ENCODE measurements at regions not wholly inside any gene's neighbourhood (a gene's known extent, or its start where the extent isn't known, plus 50 kb on each side); places are given as distances from the start of the nearest gene placed in this dataset.

DNA sequence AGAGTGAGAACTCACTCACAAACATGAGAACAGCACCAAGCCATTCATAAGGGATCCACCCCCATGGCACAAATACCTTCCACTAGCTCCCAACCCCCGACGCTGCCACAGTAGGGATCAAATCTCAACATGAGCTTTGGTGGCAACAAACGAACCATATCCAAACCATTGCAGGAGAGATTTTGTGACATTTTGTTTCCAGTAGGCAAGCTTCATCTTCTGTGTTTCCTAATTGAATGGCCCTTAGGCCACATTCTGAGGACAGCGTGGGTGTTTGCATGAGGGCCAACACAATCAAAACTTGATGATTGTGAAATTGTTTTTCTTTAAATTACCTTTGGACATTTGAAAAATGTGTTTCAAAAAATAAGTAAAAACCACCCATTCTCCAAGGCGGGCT is 102.6 kb upstream of the LNX1 start:
- Histone ChIP-seq H3K27me3 (ENCODE audit: insufficient read depth) (no peaks in the 10 kb centered on the region), H3K79me2 (replicated peaks; ENCODE audit: insufficient read depth) (no peaks in the 10 kb centered on the region), H3K4me3 (no peak overlapping the region), H3K27ac (ENCODE audit: low read depth) (no peak overlapping the region), H3K36me3 (ENCODE audit: insufficient read depth) (no peaks in the 10 kb centered on the region), H2AFZ (no peak overlapping the region; the same call in 1 of the 2 replicates), H3K9me2 (ENCODE audit: insufficient read depth) (peaks cover 17% of the 10 kb centered on the region), H3K4me2 (no peak overlapping the region), H4K20me1 (replicated peaks; ENCODE audit: insufficient read depth) (no peaks in the 10 kb centered on the region), H3F3A (replicated peaks; ENCODE audit: low read depth) (no peaks in the 10 kb centered on the region), H3K4me1 (ENCODE audit: insufficient read depth) (no peaks in the 10 kb centered on the region)
- Mint-ChIP-seq H3K4me1 (peaks cover 4% of the 10 kb centered on the region), H3K27me3 (ENCODE audit: insufficient read depth, low read depth, poor library complexity) (peaks cover 6% of the 10 kb centered on the region), H3K4me3 (no peak overlapping the region), H3K36me3 (ENCODE audit: low read depth) (no peaks in the 10 kb centered on the region), H3K9me3 (no peaks in the 10 kb centered on the region), H3K27ac (no peak overlapping the region)
- DNase-seq (ENCODE audit: low spot score) (no peak), ATAC-seq (no peak)
- TF ChIP-seq, protein P1, sequence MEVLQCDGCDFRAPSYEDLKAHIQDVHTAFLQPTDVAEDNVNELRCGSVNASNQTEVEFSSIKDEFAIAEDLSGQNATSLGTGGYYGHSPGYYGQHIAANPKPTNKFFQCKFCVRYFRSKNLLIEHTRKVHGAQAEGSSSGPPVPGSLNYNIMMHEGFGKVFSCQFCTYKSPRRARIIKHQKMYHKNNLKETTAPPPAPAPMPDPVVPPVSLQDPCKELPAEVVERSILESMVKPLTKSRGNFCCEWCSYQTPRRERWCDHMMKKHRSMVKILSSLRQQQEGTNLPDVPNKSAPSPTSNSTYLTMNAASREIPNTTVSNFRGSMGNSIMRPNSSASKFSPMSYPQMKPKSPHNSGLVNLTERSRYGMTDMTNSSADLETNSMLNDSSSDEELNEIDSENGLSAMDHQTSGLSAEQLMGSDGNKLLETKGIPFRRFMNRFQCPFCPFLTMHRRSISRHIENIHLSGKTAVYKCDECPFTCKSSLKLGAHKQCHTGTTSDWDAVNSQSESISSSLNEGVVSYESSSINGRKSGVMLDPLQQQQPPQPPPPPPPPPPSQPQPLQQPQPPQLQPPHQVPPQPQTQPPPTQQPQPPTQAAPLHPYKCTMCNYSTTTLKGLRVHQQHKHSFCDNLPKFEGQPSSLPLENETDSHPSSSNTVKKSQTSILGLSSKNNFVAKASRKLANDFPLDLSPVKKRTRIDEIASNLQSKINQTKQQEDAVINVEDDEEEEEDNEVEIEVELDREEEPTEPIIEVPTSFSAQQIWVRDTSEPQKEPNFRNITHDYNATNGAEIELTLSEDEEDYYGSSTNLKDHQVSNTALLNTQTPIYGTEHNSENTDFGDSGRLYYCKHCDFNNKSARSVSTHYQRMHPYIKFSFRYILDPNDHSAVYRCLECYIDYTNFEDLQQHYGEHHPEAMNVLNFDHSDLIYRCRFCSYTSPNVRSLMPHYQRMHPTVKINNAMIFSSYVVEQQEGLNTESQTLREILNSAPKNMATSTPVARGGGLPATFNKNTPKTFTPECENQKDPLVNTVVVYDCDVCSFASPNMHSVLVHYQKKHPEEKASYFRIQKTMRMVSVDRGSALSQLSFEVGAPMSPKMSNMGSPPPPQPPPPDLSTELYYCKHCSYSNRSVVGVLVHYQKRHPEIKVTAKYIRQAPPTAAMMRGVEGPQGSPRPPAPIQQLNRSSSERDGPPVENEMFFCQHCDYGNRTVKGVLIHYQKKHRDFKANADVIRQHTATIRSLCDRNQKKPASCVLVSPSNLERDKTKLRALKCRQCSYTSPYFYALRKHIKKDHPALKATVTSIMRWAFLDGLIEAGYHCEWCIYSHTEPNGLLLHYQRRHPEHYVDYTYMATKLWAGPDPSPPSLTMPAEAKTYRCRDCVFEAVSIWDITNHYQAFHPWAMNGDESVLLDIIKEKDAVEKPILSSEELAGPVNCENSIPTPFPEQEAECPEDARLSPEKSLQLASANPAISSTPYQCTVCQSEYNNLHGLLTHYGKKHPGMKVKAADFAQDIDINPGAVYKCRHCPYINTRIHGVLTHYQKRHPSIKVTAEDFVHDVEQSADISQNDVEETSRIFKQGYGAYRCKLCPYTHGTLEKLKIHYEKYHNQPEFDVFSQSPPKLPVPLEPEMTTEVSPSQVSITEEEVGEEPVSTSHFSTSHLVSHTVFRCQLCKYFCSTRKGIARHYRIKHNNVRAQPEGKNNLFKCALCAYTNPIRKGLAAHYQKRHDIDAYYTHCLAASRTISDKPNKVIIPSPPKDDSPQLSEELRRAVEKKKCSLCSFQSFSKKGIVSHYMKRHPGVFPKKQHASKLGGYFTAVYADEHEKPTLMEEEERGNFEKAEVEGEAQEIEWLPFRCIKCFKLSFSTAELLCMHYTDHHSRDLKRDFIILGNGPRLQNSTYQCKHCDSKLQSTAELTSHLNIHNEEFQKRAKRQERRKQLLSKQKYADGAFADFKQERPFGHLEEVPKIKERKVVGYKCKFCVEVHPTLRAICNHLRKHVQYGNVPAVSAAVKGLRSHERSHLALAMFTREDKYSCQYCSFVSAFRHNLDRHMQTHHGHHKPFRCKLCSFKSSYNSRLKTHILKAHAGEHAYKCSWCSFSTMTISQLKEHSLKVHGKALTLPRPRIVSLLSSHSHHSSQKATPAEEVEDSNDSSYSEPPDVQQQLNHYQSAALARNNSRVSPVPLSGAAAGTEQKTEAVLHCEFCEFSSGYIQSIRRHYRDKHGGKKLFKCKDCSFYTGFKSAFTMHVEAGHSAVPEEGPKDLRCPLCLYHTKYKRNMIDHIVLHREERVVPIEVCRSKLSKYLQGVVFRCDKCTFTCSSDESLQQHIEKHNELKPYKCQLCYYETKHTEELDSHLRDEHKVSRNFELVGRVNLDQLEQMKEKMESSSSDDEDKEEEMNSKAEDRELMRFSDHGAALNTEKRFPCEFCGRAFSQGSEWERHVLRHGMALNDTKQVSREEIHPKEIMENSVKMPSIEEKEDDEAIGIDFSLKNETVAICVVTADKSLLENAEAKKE (CRISPR knock-in tag; IDR thresholded peaks at IDR 0.05): no peak
- no peak for TF ChIP-seq EZH2phosphoT487 (IDR thresholded peaks at IDR 0.05; ENCODE audit: unreplicated experiment)
- TF ChIP-seq EZH2 (IDR thresholded peaks at IDR 0.05; ENCODE audit: low read depth, unreplicated experiment): no peak

DNA sequence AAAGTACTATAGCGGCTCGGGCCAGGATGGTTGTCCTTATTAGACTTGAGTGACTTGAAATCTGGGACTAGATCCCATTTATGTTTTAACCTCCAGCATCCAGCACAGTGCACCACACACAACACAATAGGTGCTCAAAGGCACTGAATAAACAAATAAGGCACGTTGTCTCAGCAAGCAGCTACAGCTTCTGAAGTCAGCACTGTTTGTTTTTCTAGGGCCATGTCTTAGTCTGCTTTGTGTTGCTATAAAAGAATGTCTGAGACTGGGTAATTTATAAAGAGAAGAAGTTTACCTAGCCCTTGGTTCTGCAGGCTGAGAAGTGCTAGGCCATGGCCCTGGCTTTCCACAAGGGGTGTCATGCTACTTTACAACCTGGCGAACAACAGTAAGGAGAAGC is 102.1 kb upstream of the LNX1 start:
- Histone ChIP-seq H3K36me3 (ENCODE audit: insufficient read depth) (no peaks in the 10 kb centered on the region), H3K27ac (ENCODE audit: low read depth) (no peak overlapping the region), H3F3A (replicated peaks; ENCODE audit: low read depth) (no peaks in the 10 kb centered on the region), H3K4me2 (no peak overlapping the region), H3K4me3 (no peak overlapping the region), H3K79me2 (replicated peaks; ENCODE audit: insufficient read depth) (no peaks in the 10 kb centered on the region), H3K9me2 (ENCODE audit: insufficient read depth) (peaks cover 17% of the 10 kb centered on the region), H2AFZ (no peak overlapping the region; the same call in 1 of the 2 replicates), H3K27me3 (ENCODE audit: insufficient read depth) (no peaks in the 10 kb centered on the region), H4K20me1 (replicated peaks; ENCODE audit: insufficient read depth) (no peaks in the 10 kb centered on the region), H3K4me1 (ENCODE audit: insufficient read depth) (no peaks in the 10 kb centered on the region)
- H3K4me3 Mint-ChIP-seq: no peak overlapping the region
- no peak for DNase-seq (ENCODE audit: low spot score)
- H3K9me3 Mint-ChIP-seq: no peaks in the 10 kb centered on the region
- no peaks in the 10 kb centered on the region for H3K36me3 Mint-ChIP-seq (ENCODE audit: low read depth)
- ATAC-seq: no peak
- H3K27ac Mint-ChIP-seq: no peak overlapping the region
- peaks cover 6% of the 10 kb centered on the region for H3K27me3 Mint-ChIP-seq (ENCODE audit: insufficient read depth, low read depth, poor library complexity)
- peaks cover 4% of the 10 kb centered on the region for H3K4me1 Mint-ChIP-seq
- no peak for TF ChIP-seq POLR2AphosphoS5 (IDR thresholded peaks at IDR 0.05; ENCODE audit: low read depth)
- TF ChIP-seq ZNF331 (CRISPR knock-in tag; IDR thresholded peaks at IDR 0.05; ENCODE audit: low read depth): no peak
- no peak for TF ChIP-seq CREB1 (CRISPR knock-in tag; IDR thresholded peaks at IDR 0.05; ENCODE audit: low read depth)
- TF ChIP-seq, protein P2, sequence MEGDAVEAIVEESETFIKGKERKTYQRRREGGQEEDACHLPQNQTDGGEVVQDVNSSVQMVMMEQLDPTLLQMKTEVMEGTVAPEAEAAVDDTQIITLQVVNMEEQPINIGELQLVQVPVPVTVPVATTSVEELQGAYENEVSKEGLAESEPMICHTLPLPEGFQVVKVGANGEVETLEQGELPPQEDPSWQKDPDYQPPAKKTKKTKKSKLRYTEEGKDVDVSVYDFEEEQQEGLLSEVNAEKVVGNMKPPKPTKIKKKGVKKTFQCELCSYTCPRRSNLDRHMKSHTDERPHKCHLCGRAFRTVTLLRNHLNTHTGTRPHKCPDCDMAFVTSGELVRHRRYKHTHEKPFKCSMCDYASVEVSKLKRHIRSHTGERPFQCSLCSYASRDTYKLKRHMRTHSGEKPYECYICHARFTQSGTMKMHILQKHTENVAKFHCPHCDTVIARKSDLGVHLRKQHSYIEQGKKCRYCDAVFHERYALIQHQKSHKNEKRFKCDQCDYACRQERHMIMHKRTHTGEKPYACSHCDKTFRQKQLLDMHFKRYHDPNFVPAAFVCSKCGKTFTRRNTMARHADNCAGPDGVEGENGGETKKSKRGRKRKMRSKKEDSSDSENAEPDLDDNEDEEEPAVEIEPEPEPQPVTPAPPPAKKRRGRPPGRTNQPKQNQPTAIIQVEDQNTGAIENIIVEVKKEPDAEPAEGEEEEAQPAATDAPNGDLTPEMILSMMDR (conservative IDR thresholded peaks at IDR 0.05; ENCODE audit: low read depth in 2 of 2): no peak
- no peak for TF ChIP-seq JUNB (IDR thresholded peaks at IDR 0.05; ENCODE audit: unreplicated experiment)
- TF ChIP-seq, protein P3, sequence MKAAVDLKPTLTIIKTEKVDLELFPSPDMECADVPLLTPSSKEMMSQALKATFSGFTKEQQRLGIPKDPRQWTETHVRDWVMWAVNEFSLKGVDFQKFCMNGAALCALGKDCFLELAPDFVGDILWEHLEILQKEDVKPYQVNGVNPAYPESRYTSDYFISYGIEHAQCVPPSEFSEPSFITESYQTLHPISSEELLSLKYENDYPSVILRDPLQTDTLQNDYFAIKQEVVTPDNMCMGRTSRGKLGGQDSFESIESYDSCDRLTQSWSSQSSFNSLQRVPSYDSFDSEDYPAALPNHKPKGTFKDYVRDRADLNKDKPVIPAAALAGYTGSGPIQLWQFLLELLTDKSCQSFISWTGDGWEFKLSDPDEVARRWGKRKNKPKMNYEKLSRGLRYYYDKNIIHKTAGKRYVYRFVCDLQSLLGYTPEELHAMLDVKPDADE (IDR thresholded peaks at IDR 0.05): no peak
- TF ChIP-seq STAT1 (IDR thresholded peaks at IDR 0.05; ENCODE audit: unreplicated experiment): no peak
- TF ChIP-seq EZH2phosphoT487 (IDR thresholded peaks at IDR 0.05; ENCODE audit: unreplicated experiment): no peak
- no peak for TF ChIP-seq ZNF114 (CRISPR knock-in tag; IDR thresholded peaks at IDR 0.05)

Data from GM23338 (cell line).